GM12801 (cell line): ENCODE measurements at regions not wholly inside any gene's neighbourhood (a gene's known extent, or its start where the extent isn't known, plus 50 kb on each side); places are given as distances from the start of the nearest gene placed in this dataset.

Source experiments
- TF ChIP-seq, protein P1 (sequence below): IDR thresholded peaks from one replicate; pipeline ENCODE4 v1.5.1; 2011; ENCODE audit warnings: control low read depth; ENCODE audit not compliant: insufficient read length; ENCODE audit errors: extremely low read depth

DNA sequence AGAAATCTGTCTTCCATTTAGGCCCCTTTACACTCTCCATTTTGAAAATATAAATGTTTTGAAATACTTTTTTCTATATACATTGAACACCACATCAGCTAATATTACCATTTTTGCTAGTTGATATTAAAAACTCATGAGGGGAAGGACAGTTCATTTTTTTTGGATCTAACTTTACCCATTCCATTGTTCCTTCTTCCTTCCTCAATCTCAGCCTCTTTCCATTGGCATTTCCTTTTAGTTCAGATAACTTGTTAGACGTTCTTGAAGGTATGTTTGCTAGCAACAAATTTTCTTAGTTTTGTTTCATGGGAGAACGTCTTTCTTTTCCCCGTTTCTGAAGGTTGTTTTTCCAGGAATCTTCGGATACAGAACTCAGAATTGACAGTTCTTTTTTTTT, 759.0 kb downstream of the SOCS6 start:
- TF ChIP-seq, protein P1, sequence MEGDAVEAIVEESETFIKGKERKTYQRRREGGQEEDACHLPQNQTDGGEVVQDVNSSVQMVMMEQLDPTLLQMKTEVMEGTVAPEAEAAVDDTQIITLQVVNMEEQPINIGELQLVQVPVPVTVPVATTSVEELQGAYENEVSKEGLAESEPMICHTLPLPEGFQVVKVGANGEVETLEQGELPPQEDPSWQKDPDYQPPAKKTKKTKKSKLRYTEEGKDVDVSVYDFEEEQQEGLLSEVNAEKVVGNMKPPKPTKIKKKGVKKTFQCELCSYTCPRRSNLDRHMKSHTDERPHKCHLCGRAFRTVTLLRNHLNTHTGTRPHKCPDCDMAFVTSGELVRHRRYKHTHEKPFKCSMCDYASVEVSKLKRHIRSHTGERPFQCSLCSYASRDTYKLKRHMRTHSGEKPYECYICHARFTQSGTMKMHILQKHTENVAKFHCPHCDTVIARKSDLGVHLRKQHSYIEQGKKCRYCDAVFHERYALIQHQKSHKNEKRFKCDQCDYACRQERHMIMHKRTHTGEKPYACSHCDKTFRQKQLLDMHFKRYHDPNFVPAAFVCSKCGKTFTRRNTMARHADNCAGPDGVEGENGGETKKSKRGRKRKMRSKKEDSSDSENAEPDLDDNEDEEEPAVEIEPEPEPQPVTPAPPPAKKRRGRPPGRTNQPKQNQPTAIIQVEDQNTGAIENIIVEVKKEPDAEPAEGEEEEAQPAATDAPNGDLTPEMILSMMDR: no peak

DNA sequence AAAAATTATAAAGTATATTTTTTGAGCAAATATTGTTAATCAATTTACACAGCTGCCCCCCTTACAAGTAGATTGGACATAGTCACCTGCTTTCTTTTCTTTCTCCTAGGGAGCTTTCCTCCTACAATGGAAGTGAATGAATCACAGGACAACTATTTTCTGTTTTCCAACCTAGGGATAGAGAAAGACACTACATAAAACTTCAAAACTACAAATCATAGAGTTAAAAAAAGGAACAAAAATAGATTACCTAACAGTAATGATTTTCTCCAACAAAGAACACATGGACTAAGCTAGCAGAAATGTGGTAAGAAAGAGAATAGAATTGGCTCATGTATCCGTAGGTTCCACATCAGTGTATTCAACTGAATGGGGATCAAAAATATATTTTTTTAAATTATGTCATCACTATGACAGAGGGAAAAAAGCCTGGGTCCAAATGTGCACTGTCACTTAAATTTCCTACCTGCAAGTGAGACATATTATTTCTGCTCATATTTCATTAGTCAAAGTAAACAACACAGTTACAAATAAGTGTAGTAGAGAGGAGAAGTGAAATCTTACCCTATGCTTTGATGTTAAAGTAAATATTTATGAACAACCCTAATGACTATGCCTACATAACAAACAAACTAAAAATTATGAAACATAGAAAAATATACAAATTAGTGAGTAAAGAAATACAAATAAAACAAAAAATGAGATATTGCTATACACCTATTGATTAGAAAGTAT, 756.7 kb downstream of the SOCS6 start:
- TF ChIP-seq, protein P1: no peak

DNA sequence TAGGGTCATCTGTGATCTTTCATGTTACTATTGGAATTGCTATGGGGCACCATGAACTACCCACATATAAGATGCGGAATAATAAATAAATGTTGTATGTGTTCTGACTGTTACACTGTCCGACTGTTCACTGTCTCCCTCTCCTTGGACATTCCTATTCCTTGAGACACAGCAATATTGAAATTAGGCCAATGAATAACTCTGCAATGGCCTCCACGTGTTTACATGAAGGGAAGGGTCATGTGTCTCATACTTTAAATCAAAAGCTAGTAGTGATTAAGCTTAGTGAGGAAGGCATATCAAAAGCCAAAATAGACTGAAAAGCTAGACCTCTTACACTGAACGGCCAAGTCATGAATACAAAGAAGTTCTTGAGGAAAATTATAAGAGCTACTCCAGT, 751.3 kb downstream of the SOCS6 start:
- TF ChIP-seq, protein P1: no peak

DNA sequence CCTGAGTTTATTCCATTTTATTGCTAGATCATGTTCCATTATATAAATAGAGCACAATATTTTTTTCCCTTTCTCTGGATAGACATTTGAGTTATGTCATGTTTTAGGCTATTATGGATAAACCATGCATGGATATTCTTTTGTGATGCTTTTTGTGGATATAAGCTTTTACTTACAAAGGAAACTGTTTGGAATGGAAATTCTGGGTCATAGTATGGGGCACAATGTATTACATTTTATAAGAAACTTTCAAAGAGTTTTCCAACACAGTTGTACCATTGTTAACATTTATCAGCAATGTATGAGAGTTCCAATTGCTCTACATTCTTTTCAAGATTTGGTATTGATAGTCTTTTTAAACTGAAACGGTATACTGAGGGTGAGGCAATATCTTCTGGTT, 749.4 kb downstream of the SOCS6 start:
- TF ChIP-seq, protein P1: no peak

DNA sequence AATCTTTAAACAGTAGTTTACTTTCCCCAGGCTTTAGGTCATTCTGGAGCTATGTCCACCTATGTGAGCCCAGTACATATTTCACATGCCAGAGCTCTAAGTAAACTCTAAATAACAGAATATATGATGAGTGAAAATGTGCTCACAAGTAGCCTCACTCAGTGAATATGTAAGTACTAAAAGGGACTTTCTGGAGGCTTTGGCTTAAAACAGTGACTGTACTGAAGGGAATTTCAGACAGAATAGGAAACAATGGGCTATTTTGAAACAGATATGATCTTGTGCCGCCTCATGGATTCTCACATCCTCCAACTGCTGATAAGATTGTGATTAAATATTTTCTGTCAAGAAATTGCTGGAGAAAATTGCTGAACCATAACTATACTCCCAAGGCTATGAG, 747.9 kb downstream of the SOCS6 start:
- TF ChIP-seq, protein P1: no peak

DNA sequence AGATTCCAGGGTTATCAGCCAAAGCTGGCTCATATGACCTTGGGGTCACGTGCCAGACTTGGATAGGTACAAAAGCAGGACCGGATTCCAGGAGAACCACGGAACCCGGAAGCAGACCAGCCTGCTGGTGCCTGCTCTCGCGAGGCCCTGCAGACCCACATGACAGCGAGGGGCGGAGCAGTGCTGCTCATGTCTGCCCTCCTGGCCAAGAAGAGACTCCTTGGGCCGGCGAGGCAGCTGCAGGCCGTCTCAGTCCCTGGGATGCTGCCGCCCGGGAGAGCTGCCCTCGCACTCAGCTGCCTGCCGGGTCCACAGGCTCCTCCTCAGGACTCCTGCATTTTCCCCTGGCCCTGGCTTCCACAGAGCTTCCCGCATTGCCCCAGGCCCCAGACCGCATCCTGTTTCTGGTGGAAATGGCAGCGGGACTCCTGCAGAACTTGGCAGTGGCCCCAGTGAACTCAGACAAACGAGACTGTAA, 739.5 kb downstream of the SOCS6 start:
- TF ChIP-seq, protein P1: no peak

DNA sequence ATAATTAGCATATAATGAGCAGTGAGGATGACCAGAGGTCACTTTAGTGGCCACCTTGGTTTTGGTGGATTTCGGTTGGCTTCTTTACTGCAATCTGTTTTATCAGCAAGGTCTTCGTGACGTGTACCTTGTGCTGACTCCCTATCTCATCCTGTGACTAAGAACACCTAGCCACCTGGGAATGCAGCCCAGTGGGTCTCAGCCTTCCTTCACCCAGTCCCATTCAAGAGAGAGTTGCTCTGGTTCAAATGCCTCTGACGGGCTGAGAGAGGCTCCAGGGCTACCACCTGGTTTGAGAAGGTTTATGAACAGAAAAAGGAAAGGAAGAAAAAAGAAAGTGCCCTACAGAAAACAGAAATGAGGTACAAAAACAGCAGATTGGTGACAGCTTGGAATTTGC, 738.7 kb downstream of the SOCS6 start:
- TF ChIP-seq, protein P1: no peak
